SK-N-SH (cell line): ENCODE measurements at regions not wholly inside any gene's neighbourhood (a gene's known extent, or its start where the extent isn't known, plus 50 kb on each side); places are given as distances from the start of the nearest gene placed in this dataset.

Experiments used
- CTCF ChIA-PET: fragments of 300-600, 350-600 bp; formaldehyde crosslinking; extraction: SDS; loops from one replicate; lab custom pipeline; 2021; lab: Yijun Ruan, JAX
- POLR2A ChIA-PET: fragments of 350-600 bp; sonication (Branson Sonifier 250); formaldehyde crosslinking; extraction: SDS; loops from one replicate; lab custom pipeline; 2020; ENCODE audit warnings: antibody characterized with exemption, inconsistent platforms; lab: Yijun Ruan, JAX
- DNase-seq: peaks from one replicate; pipeline ENCODE4 v3.0.0; 2012
- H2AFZ ChIP-seq: fragments of 200-600 bp; sonication (generic); 2 replicates; pipeline ENCODE4 v1.8.1; 2016; ENCODE audit warnings: antibody characterized with exemption, mild to moderate bottlenecking, low read depth
- H3F3A ChIP-seq: fragments of 200-600 bp; sonication (generic); replicated peaks from 2 replicates; pipeline ENCODE3; 2016; ENCODE audit warnings: antibody characterized with exemption, mild to moderate bottlenecking; ENCODE audit not compliant: insufficient read depth
- H3K27ac ChIP-seq, 2 experiments: fragments of 200-500 bp in 1 of 2; fragments of 200-600 bp in 1 of 2; sonication (Bioruptor generic) in 1 of 2; sonication (generic), shearing (Covaris generic) in 1 of 2; 2 replicates each; pipeline versions ENCODE4 v1.5.1 to v1.6.1; 2014 to 2016; ENCODE audit warnings: low read depth in 2 of 2, inconsistent platforms in 1 of 2, low read length in 1 of 2, mild to moderate bottlenecking in 1 of 2, mixed read lengths in 1 of 2
- H3K27me3 ChIP-seq: fragments of 200-600 bp; sonication (generic), shearing (Covaris generic); 2 replicates; pipeline ENCODE4 v1.6.1; 2016; ENCODE audit warnings: mixed run types; ENCODE audit not compliant: insufficient read depth
- H3K36me3 ChIP-seq, 2 experiments: fragments of 200-500 bp in 1 of 2; fragments of 200-600 bp in 1 of 2; sonication (Bioruptor generic) in 1 of 2; sonication (generic) in 1 of 2; replicated peaks in 1 of 2; 2 replicates each; pipeline versions ENCODE3 to v1.5.1; 2014 to 2016; ENCODE audit warnings: low read length in 1 of 2, mild to moderate bottlenecking in 1 of 2; ENCODE audit not compliant: insufficient read depth in 2 of 2, control insufficient read depth in 1 of 2
- H3K4me1 ChIP-seq, 2 experiments: fragments of 200-500 bp in 1 of 2; fragments of 200-600 bp in 1 of 2; sonication (Bioruptor generic) in 1 of 2; sonication (generic), shearing (Covaris generic) in 1 of 2; 2 replicates each; pipeline versions ENCODE4 v1.5.1 to v1.6.1; 2014 to 2016; ENCODE audit warnings: low read depth in 1 of 2, low read length in 1 of 2, mixed run types in 1 of 2; ENCODE audit not compliant: insufficient read depth in 2 of 2, control insufficient read depth in 1 of 2
- H3K4me2 ChIP-seq: fragments of 200-600 bp; sonication (generic), shearing (Covaris generic); 2 replicates; pipeline ENCODE4 v1.6.1; 2017; ENCODE audit warnings: mixed run types
- H3K4me3 ChIP-seq, 2 experiments: fragments of 200-500 bp in 1 of 2; fragments of 200-600 bp in 1 of 2; sonication (Bioruptor generic) in 1 of 2; sonication (generic), shearing (Covaris generic) in 1 of 2; 2 replicates each; pipeline versions ENCODE4 v1.5.1 to v1.8.1; 2014 to 2016; ENCODE audit warnings: low read depth in 2 of 2, inconsistent platforms in 1 of 2, low read length in 1 of 2, mild to moderate bottlenecking in 1 of 2, mixed read lengths in 1 of 2, moderate library complexity in 1 of 2
- H3K79me2 ChIP-seq: fragments of 200-600 bp; sonication (generic); 2 replicates; pipeline ENCODE4 v1.8.1; 2017; ENCODE audit warnings: mild to moderate bottlenecking; ENCODE audit not compliant: insufficient read depth
- H3K9ac ChIP-seq: fragments of 200-600 bp; sonication (generic); 2 replicates; pipeline ENCODE4 v1.6.1; 2017; ENCODE audit warnings: mixed run types
- H3K9me2 ChIP-seq: fragments of 200-600 bp; sonication (generic); 2 replicates; pipeline ENCODE4 v1.6.1; 2017; ENCODE audit warnings: mixed run types
- H3K9me3 ChIP-seq: fragments of 200-600 bp; sonication (generic); 2 replicates; pipeline ENCODE4 v1.6.1; 2017; ENCODE audit warnings: mixed run types, mild to moderate bottlenecking, moderate library complexity
- H4K20me1 ChIP-seq: fragments of 200-600 bp; sonication (generic); 2 replicates; pipeline ENCODE4 v1.6.1; 2017; ENCODE audit warnings: mild to moderate bottlenecking, mixed run types; ENCODE audit not compliant: insufficient read depth
- CHD2 ChIP-seq: fragments of 150-350 bp; IDR thresholded peaks from 2 replicates; pipeline ENCODE4 v1.6.1; 2018; ENCODE audit warnings: low read length; ENCODE audit not compliant: partially characterized antibody
- EZH2phosphoT487 ChIP-seq: fragments of 200-600 bp; sonication (generic); IDR thresholded peaks from 2 replicates; pipeline ENCODE4 v1.6.1; 2017; ENCODE audit warnings: low read depth, mixed run types, mild to moderate bottlenecking, antibody characterized with exemption, moderate library complexity, borderline replicate concordance
- FOSL2 ChIP-seq: IDR thresholded peaks from 2 replicates; pipeline ENCODE4 v1.4.0; 2012; ENCODE audit warnings: low read depth, mild to moderate bottlenecking, moderate library complexity, borderline replicate concordance
- GABPA ChIP-seq: IDR thresholded peaks from 2 replicates; pipeline ENCODE4 v1.4.0; 2012; ENCODE audit warnings: low read depth, mild to moderate bottlenecking
- NFIC ChIP-seq: IDR thresholded peaks from 2 replicates; pipeline ENCODE4 v1.4.0; 2012; ENCODE audit warnings: borderline replicate concordance
- NRF1 ChIP-seq: IDR thresholded peaks from 2 replicates; pipeline ENCODE4 v1.6.1; 2012; ENCODE audit warnings: low read depth, mild to moderate bottlenecking, low read length
- POLR2AphosphoS5 ChIP-seq: IDR thresholded peaks from 2 replicates; pipeline ENCODE4 v1.6.1; 2012; ENCODE audit warnings: low read depth, low read length
- RCOR1 ChIP-seq: fragments of 150-350 bp; IDR thresholded peaks from 2 replicates; pipeline ENCODE4 v1.6.1; 2017; ENCODE audit warnings: antibody characterized with exemption, low read length
- SIN3A ChIP-seq: IDR thresholded peaks from 2 replicates; pipeline ENCODE4 v1.6.1; 2012; ENCODE audit warnings: low read depth, mild to moderate bottlenecking, low read length, moderate library complexity, borderline replicate concordance
- SMC3 ChIP-seq: IDR thresholded peaks from 2 replicates; pipeline ENCODE4 v1.6.1; 2012; ENCODE audit warnings: low read depth, low read length, improper control_type of control experiment
- TEAD4 ChIP-seq: IDR thresholded peaks from 2 replicates; pipeline ENCODE4 v1.4.0; 2012; ENCODE audit warnings: mild to moderate bottlenecking, borderline replicate concordance; ENCODE audit not compliant: insufficient read depth
- WGBS: methylation state at CpG from one replicate; pipeline ENCODE4 v1.1.6; 2017; ENCODE audit warnings: low lambda C conversion rate; 5-methylcytosine and 5-hydroxymethylcytosine counted together
- TF ChIP-seq, protein P1 (sequence below): IDR thresholded peaks from 2 replicates; pipeline ENCODE4; 2012
- TF ChIP-seq, protein P2 (sequence below): IDR thresholded peaks from 2 replicates; pipeline ENCODE4 v1.4.0; 2012; ENCODE audit warnings: low read depth, borderline replicate concordance
- TF ChIP-seq, protein P3 (sequence below): fragments of 200-600 bp; sonication (generic); IDR thresholded peaks from 2 replicates; pipeline ENCODE4 v1.6.1; 2017; ENCODE audit warnings: antibody characterized with exemption, mild to moderate bottlenecking, moderate library complexity
- TF ChIP-seq, protein P4 (sequence below): fragments of 150-350 bp; IDR thresholded peaks from 2 replicates; pipeline ENCODE4 v1.6.1; 2016; ENCODE audit warnings: mild to moderate bottlenecking, low read depth, low read length
- TF ChIP-seq, protein P5 (sequence below): IDR thresholded peaks from 2 replicates; pipeline ENCODE4 v1.4.0; 2012; ENCODE audit warnings: low read depth

DNA sequence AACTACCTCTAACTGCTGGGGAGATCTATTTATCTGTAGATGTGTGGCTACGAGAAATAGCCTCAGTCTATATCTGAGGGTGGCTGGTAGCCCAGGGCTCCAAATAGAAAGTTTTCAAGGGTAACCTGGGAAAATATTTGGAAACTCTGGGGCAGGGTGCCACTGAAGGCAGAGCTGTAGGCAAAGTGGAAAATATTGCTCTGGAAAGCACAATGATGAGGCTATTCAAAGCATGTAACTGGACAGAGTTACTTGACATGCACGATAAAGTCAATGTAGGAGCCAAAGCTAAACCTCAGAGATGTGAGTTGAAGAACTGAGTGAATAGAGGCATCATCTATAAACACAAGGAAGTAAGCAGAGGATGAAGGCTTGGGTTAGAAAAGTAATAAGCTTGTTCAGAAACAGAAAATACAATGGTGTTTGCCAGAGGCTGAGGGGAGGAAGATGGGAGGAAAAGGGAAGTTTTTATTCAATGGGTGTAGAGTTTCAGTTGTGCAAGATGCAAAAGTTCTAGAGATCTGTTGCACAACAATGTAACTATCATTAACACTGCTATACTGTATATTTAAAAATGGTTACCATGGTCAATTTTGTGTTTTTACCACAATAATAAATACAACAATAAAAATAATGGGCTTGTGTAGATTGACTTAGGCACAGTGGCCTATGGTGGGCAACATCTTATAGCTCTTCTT is 171.6 kb downstream of the MBD2 start:
- Histone ChIP-seq H3K27me3 (no peaks in the 10 kb centered on the region), H2AFZ (no peak overlapping the region), H3K9ac (no peak overlapping the region), H3K27ac (no peak overlapping the region), H3K9me2 (no peaks in the 10 kb centered on the region), H3K4me1 (no peaks in the 10 kb centered on the region), H3K79me2 (no peaks in the 10 kb centered on the region), H3K36me3 (no peaks in the 10 kb centered on the region), H3F3A (no peaks in the 10 kb centered on the region), H3K9me3 (no peaks in the 10 kb centered on the region), H3K4me3 (no peak overlapping the region), H3K4me2 (no peak overlapping the region), H4K20me1 (no peaks in the 10 kb centered on the region)
- ChIA-PET POLR2A (no interaction called here), CTCF (interaction anchor here (0.6 kb wide), 1 partner anchor 67 kb away, joined by 3 read pairs; no protein-coding TSS in a partner anchor)
- TF ChIP-seq SIN3A, result no peak
- TF ChIP-seq RCOR1, result no peak
- TF ChIP-seq, protein P1, sequence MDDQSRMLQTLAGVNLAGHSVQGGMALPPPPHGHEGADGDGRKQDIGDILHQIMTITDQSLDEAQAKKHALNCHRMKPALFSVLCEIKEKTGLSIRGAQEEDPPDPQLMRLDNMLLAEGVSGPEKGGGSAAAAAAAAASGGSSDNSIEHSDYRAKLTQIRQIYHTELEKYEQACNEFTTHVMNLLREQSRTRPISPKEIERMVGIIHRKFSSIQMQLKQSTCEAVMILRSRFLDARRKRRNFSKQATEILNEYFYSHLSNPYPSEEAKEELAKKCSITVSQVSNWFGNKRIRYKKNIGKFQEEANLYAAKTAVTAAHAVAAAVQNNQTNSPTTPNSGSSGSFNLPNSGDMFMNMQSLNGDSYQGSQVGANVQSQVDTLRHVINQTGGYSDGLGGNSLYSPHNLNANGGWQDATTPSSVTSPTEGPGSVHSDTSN, result no peak
- TF ChIP-seq, protein P2, sequence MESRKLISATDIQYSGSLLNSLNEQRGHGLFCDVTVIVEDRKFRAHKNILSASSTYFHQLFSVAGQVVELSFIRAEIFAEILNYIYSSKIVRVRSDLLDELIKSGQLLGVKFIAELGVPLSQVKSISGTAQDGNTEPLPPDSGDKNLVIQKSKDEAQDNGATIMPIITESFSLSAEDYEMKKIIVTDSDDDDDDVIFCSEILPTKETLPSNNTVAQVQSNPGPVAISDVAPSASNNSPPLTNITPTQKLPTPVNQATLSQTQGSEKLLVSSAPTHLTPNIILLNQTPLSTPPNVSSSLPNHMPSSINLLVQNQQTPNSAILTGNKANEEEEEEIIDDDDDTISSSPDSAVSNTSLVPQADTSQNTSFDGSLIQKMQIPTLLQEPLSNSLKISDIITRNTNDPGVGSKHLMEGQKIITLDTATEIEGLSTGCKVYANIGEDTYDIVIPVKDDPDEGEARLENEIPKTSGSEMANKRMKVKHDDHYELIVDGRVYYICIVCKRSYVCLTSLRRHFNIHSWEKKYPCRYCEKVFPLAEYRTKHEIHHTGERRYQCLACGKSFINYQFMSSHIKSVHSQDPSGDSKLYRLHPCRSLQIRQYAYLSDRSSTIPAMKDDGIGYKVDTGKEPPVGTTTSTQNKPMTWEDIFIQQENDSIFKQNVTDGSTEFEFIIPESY, result no peak
- 18% methylated on average over 2 of the region's 2 CpGs for WGBS
- DNase-seq, result no peak

DNA sequence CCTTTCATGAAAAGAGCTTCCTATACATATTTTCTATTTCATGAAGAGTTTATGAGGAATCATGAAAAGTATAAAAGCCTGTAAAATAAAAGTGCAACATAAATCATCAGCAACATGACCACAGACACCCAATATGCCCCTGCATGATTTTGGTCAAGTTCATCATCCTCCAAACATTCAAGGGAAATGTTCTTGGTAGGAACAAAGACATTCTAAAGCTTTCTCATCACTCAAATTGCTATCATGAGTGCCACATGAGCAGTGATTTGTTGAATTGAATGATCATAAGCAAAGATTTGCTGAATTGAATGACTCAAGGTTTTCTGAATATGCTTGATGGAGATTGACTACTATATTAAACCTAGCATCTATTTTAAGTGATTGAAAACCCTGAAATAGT is 172.2 kb downstream of the MBD2 start:
- DNase-seq, result no peak
- Histone ChIP-seq H3K4me3 (no peak overlapping the region), H3F3A (no peaks in the 10 kb centered on the region), H3K27me3 (no peaks in the 10 kb centered on the region), H3K9me2 (no peaks in the 10 kb centered on the region), H2AFZ (no peak overlapping the region), H3K27ac (no peak overlapping the region)
- POLR2A ChIA-PET, result no interaction called here
- TF ChIP-seq, protein P3, sequence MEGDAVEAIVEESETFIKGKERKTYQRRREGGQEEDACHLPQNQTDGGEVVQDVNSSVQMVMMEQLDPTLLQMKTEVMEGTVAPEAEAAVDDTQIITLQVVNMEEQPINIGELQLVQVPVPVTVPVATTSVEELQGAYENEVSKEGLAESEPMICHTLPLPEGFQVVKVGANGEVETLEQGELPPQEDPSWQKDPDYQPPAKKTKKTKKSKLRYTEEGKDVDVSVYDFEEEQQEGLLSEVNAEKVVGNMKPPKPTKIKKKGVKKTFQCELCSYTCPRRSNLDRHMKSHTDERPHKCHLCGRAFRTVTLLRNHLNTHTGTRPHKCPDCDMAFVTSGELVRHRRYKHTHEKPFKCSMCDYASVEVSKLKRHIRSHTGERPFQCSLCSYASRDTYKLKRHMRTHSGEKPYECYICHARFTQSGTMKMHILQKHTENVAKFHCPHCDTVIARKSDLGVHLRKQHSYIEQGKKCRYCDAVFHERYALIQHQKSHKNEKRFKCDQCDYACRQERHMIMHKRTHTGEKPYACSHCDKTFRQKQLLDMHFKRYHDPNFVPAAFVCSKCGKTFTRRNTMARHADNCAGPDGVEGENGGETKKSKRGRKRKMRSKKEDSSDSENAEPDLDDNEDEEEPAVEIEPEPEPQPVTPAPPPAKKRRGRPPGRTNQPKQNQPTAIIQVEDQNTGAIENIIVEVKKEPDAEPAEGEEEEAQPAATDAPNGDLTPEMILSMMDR, result no peak
- TF ChIP-seq POLR2AphosphoS5, result no peak
- TF ChIP-seq NRF1, result no peak
- no peak for TF ChIP-seq SMC3
- TF ChIP-seq EZH2phosphoT487, result no peak
- TF ChIP-seq CHD2, result no peak
- TF ChIP-seq, protein P1, result no peak
- TF ChIP-seq, protein P4, sequence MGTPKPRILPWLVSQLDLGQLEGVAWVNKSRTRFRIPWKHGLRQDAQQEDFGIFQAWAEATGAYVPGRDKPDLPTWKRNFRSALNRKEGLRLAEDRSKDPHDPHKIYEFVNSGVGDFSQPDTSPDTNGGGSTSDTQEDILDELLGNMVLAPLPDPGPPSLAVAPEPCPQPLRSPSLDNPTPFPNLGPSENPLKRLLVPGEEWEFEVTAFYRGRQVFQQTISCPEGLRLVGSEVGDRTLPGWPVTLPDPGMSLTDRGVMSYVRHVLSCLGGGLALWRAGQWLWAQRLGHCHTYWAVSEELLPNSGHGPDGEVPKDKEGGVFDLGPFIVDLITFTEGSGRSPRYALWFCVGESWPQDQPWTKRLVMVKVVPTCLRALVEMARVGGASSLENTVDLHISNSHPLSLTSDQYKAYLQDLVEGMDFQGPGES, result no peak
- TF ChIP-seq, protein P5, sequence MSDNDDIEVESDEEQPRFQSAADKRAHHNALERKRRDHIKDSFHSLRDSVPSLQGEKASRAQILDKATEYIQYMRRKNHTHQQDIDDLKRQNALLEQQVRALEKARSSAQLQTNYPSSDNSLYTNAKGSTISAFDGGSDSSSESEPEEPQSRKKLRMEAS, result no peak
- no peak for TF ChIP-seq FOSL2
- TF ChIP-seq, protein P2, result no peak
- no peak for TF ChIP-seq GABPA
- no peak for TF ChIP-seq NFIC
- no peak for TF ChIP-seq TEAD4
- TF ChIP-seq, all 33 proteins: peak for 0
- Histone ChIP-seq H3K9ac (no peak overlapping the region), H3K9me3 (no peaks in the 10 kb centered on the region), H4K20me1 (no peaks in the 10 kb centered on the region), H3K4me1 (no peaks in the 10 kb centered on the region), H3K36me3 (no peaks in the 10 kb centered on the region), H3K4me2 (no peak overlapping the region), H3K79me2 (no peaks in the 10 kb centered on the region)
- CTCF ChIA-PET, result interaction anchor here (0.6 kb wide), 1 partner anchor 67 kb away, joined by 3 read pairs; no protein-coding TSS in a partner anchor
